GM18502 (cell line): ENCODE measurements at regions not wholly inside any gene's neighbourhood (a gene's known extent, or its start where the extent isn't known, plus 50 kb on each side); places are given as distances from the start of the nearest gene placed in this dataset.
"Not testable (repeated sequence)": the region's sequence is repeated elsewhere in the genome, so short reads cannot be mapped to it uniquely, and the experiment has no call there.

Experiments
- ATAC-seq: cut with Tn5 transposase; IDR thresholded peaks from one replicate; pipeline ENCODE4 v1.9.1; 2021; ENCODE audit warnings: mild to moderate bottlenecking; ENCODE audit not compliant: unreplicated experiment, poor library complexity

GRCh38 chr13:27327633-27328032 lies 57.0 kb downstream of the RASL11A start:
- ATAC-seq = no peak

GRCh38 chr13:27329210-27329609 lies 58.6 kb downstream of the RASL11A start:
- ATAC-seq = no peak

DNA sequence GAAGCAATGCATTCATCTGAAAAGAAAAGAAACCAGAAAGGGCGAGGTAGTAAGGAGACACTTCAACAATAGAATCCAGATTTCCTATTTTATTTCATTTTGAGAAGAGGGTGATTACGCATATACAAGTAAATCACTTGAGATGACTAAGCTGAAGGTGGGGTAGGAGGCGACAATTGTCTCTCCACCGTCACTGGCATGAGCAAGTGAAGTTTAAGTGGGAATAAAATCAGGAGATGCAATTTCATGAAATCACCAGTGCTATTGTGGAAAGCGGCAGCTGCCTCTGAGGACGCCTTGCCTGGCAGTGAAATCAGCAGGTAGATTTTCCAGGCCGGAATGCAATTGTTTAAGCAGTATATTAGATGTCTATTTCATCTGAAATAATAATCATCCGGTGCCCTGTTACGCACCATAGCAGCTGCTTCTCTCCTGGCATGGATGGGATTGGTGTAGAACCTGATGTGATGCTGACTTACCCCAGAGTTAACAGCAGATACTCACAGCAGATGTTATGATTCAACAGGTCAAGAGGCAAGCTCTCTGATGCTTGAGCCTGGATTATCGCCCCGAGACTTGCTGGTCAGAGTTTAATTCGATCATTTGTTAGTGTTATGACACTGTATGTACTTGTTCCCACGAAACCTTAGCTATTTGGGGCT lies 64.3 kb downstream of the RASL11A start:
- no peak for ATAC-seq

DNA sequence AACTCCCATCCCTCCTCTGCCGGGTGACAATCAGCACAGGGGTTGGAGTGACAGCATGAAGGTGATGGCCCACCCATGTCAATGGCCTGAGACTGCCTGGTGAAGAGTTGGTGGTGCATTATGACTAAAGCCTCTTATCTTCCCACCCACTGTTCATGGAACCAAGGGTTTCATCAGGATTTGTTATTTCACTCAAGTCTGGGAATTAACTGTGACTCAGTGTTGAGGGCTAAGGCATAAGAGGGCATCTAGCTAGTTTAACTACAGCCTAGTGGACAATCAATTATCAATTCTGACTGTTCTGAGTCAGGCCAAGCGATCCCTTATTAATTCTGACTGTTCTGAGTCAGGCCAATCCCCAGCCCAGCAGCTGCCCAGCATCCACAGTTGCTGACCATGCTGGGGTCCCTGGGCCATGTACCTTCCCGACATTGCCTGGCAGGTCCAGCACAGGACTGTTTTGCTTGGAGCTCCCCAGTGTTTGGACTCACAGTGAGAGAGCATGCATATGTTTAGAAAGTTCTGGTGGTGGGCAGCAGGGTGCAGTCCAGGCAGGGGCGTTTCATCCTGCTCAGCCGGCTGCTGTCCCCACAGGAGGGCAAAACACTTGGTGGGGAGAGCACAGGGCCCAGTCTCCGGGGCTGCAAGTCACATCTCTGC lies 65.5 kb downstream of the RASL11A start:
- no peak for ATAC-seq

- ATAC-seq = no peak
These were observed 67.6 kb downstream of the RASL11A start for GRCh38 chr13:27338207-27338606.

DNA sequence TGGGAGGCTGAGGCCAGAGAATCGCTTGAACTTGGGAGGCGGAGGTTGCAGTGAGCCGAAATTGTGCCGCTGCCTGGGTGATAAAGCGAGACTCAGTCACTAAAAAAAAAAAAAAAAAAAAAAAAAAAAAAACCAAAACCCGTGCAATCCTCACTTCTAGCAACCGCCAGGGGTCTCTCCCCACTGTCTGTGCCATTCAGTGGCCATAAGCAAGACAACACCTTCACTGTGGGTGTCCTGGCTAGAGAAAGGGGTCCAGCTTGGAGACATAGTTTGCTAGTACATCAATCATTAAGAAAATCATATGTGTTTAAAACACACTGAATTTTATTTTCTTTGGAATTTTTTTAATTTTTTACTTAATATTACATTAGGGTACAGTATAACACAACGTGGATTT lies 68.2 kb downstream of the RASL11A start:
- no peak for ATAC-seq

GRCh38 chr13:27339299-27339698 lies 68.7 kb downstream of the RASL11A start:
- ATAC-seq = peak; percentile 82

- ATAC-seq = no peak
These were observed 71.0 kb downstream of the RASL11A start for GRCh38 chr13:27341616-27342015.

DNA sequence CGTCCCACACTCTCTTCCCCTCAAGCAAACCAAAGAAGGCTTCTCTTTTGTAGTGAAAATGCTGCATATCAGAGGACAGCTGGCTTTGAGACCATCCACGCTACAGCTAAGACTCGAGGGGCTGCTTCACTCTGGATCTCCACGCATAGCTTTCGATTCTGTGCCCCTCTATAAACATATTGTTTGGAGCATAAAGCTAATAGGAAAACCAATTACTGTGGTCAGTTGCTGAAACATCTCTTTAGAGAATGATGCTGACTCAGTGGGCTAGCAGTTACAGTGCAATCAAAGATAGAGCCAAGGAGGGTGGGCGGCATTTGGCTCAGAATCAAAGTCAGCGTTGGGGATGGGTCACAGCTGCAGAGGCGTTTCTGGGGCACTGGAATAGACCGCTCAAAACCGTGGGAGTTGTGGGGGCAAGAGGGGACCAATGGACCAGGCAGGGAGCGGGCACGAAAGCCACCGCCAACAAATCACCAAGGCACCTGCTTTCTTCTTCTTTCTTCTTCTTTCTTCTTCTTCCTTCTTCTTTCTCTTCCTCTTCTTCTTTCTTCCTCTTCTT lies 76.7 kb downstream of the RASL11A start:
- no peak for ATAC-seq

DNA sequence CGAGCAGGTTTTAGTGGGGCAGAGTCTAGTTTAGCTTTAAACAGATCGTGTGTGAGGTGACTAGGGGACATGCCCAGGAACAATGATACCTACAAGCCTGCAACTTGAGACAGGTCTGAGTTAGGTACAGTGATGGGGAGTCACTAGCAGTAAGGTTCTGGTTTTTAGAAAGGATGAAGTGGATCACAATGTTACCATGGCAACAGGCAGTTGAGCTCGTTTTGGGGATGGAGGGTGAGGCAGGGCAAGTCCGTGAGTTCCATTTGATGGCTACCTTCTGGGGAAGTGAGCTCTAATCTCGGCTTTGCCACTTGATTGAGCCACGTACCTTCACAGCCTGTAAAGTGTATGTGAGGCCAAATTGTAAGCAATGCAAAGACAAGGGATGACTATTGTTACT lies 76.0 kb upstream of the GTF3A start:
- ATAC-seq = no peak

DNA sequence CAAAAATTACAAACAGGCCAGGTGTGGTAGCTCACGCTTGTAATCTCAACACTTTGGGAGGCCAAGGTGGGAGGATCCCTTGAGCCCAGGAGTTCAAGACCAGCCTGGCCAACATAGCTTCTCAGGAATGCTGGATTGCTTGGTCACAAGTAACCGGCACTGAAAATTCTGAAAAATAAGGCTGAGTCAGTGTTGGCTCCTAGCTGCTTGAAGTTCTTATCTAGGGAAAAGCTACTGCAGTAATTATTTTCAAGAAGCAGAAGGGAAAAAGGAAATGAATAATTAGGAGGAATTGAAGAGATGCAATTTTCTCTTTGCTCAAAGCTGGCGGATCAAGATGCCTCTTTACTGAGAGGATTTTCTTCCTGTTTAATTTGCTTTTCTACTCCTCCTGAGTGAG lies 75.0 kb upstream of the GTF3A start:
- ATAC-seq = no peak

DNA sequence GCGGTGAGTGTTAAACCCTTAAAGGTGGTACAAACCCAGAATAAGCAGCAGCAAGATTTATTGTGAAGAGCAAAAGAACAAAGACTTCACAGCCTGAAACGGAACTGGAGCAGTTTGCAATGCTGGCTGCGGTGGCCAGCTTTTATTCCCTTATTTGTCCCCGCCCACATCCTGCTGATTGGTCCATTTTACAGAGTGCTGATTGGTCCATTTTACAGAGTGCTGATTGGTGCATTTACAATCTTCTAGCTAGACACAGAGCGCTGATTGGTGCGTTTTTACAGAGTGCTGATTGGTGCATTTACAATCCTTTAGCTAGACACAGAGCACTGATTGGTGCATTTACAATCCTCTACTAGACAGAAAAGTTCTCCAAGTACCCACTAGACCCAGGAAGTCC lies 73.6 kb upstream of the GTF3A start:
- ATAC-seq = not testable (repeated sequence)

DNA sequence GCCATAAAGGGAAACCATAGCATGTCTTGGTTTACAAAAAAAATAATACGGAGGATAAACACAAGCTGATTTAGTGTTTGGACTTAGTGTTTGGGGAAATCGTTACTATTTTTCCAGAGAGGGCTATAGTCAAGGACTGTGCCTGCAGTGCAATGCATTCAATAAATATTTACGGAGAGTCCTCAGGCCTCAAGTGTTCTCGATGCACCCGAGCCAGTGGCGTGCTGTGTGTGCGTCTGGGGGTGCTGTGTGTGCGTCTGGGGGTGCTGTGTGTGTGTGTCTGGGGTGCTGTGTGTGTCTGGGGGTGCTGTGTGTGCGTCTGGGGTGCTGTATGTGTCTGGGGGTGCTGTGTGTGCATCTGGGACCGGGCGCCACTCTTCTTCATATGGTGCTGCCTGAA lies 71.7 kb upstream of the GTF3A start:
- ATAC-seq = peak; percentile 19

GRCh38 chr13:27353166-27353583 lies 71.2 kb upstream of the GTF3A start:
- peak; percentile 98 for ATAC-seq

DNA sequence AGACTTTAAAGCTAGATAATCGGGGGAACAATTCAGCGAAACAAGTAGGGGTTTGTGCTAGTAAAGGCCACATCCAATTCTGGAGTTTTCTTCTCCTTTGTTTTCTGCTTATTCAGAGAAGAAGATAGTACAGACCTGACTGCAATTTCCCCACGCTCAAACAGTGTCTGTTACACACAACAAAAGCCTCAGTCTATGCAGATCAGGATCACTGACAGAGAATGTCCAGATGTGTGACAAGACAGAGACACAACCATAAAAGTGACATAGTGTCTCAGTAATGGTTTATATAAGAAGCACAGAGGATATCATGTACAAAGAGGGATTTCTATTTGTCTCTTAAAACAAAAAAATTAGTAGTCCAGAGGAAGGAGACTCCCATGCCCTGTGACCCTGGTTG lies 70.7 kb upstream of the GTF3A start:
- no peak for ATAC-seq

DNA sequence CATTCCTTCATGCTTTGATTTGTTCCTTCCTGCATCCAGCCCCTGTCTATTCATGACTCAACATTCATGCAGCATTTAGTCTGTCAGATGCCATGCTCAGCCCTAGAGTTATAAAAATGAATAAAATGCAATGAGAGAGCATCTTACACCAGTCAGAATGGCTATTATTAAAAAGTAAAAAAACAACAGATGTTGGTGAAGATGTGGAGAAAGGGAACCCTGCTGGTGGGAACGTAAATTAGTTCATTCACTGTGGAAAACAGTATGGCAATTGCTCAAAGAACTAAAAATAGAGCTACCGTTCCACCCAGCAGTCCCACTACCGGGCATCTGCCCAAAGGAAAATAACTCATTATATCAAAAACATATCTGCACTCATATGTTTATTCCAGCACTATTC lies 70.0 kb upstream of the GTF3A start:
- ATAC-seq = no peak

DNA sequence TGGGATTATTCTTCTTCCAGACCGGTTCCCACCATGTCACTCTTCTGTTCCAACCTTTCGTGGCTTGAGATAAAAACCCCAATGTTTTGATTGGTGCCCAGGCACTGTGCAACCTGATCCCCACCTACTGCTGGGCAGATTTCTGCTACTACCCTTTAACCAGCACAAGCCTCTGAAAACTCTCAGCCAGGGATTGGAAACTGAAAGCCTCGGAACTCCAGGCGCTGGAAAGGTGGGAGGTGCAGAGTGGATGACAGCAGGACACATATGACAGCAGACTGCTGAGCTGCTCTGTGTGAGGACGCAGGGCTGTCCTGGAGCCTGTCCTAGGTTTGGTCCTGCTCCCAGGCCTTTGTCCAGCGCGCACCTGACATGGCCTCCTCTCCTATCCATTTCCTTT lies 68.5 kb upstream of the GTF3A start:
- ATAC-seq = no peak

DNA sequence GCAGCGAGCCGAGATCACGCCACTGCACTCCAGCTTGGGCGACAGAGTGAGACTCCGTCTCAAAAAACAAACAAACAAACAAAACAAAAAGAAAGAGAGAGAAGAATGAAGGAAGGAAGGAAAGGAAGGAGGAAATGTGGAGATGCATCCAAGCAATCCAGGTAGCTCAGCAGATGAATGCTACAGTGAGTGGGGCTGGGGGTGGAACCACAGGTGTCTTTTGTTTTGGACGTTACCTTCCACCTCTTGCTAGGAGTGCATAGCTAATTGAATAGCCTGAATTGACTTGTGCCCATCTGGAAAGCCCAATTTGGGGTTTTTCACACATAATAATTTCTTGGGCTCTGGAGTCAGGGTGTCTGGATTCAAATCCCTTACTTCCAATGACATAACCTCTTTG lies 66.0 kb upstream of the GTF3A start:
- ATAC-seq = no peak

DNA sequence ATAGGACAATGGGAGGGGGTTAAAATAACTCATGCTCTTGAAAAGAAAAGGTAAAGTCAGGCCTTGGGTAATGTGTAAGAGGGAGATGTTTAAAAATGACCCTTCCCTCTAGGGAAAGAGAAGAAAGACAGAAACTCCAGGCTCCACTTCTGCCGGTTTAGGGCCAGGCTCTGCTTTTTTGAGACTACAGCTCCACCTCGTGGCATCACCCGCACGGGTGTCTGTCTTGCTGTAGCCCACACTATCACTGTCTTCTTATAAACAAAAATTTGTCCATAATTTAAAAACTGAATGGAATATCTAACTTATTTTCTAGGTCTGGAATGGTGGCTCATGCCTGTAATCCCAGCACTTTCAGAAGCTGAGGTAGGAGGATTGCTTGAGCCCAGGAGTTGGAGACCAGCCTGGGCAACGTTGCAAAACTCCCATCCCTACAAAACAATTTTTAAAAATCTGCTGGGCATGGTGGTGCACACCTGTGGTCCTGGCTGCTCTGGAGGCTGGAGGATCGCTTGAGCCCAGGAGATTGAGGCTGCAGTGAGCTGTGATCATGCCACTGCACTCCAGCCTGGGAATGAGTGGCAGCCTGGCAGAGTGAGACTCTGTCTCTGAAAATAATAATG lies 65.1 kb upstream of the GTF3A start:
- no peak for ATAC-seq

DNA sequence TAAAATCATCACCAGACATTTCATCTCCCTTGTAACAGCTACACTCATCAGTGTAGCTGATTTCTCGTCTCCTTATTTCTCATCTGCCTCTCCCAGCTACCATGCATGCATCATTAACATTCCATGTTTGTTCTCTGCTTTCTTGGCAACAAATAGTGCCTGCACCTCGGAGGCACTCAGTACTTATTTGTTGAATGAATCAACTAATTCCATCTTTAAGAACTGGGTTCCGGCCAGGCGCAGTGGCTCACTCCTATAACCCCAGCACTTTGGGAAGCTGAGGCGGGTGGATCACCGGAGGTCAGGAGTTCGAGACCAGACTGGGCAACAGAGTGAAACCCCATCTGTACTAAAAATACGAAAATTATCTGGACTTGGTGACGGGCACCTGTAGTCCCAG lies 63.9 kb upstream of the GTF3A start:
- ATAC-seq = no peak

DNA sequence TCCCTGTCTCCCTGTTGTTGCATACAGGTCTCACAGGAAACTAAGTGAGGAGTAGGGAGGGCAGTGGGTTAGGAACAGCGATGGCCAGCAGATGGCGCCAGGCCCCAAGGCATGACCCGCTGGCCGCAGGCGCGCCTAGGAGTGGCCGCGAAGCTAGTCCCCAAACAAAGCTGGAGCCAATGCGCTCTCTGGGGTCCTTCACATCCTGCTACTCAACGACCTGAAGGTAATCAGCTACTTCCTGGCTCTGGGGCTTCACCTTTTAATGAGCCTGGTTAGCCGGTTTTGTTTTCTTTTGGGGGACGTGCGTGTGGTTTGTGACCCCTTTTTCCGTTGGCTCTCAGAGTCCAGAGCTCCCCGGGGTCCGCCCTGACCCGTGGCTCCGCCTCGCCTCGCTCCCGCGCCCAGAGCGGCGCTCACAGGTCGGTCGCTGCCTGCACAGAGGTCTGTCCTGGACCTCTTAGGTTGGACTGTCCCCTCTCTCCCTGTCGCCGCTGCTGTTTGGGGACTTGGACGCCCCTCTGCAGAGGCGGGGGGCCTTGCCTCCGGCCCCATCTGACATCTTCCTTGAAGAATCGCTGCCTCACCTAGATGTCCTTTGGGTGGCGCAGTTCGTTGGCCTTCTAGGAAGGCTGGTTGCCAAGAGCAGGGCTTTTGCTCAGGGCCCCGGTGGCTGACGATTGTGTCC lies 62.2 kb upstream of the GTF3A start:
- ATAC-seq = peak; percentile 83
